Type B pancreatic cell (in vitro differentiated cells): ENCODE measurements at regions not wholly inside any gene's neighbourhood (a gene's known extent, or its start where the extent isn't known, plus 50 kb on each side); places are given as distances from the start of the nearest gene placed in this dataset.

Experiments
- DNase-seq: peaks from one replicate; pipeline ENCODE4 v3.0.0; 2021; ENCODE audit warnings: mixed read lengths; ENCODE audit not compliant: unreplicated experiment; ENCODE audit errors: extremely low spot score
- H3K27ac Mint-ChIP-seq: 2 replicates; pipeline ENCODE4 v1.8.0; 2021; ENCODE audit warnings: mild to moderate bottlenecking, mixed read lengths
- H3K27me3 Mint-ChIP-seq: 2 replicates; pipeline ENCODE4 v1.8.0; 2021; ENCODE audit warnings: mixed read lengths
- H3K36me3 Mint-ChIP-seq: 2 replicates; pipeline ENCODE4 v1.8.0; 2021; ENCODE audit warnings: mixed read lengths
- H3K4me1 Mint-ChIP-seq: one replicate; pipeline ENCODE4 v1.8.0; 2021; ENCODE audit warnings: mixed read lengths; ENCODE audit not compliant: unreplicated experiment
- H3K4me3 Mint-ChIP-seq: 2 replicates; pipeline ENCODE4 v1.8.0; 2021; ENCODE audit warnings: mild to moderate bottlenecking, mixed read lengths
- H3K9me3 Mint-ChIP-seq: 2 replicates; pipeline ENCODE4 v1.8.0; 2021; ENCODE audit warnings: mixed read lengths
- TF ChIP-seq, protein P1 (sequence below): fragments of 200-600 bp; sonication (generic); conservative IDR thresholded peaks from 2 replicates; pipeline ENCODE4 v1.5.0; 2021; ENCODE audit warnings: antibody characterized with exemption, mild to moderate bottlenecking

DNA sequence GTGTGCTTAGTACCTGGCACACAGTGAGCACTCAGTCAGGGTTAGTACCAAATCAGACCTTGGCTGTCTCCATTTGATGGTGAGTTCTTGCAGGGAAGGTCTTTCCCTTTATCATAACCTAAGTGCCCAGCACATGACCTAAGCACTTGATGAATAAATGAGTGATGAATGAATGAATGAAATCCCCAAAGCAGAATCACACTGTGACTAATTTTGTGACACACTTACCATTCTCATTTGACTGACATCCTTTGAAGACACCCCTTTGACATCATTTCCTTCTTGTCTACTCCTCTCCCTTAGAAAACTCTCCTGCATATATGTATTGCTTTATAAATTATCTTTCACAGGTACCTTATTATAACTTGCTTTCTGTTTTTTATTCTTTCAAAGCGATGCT lies 130.2 kb upstream of the ELL2 start:
- no peak overlapping the region for H3K27ac Mint-ChIP-seq
- TF ChIP-seq, protein P1, sequence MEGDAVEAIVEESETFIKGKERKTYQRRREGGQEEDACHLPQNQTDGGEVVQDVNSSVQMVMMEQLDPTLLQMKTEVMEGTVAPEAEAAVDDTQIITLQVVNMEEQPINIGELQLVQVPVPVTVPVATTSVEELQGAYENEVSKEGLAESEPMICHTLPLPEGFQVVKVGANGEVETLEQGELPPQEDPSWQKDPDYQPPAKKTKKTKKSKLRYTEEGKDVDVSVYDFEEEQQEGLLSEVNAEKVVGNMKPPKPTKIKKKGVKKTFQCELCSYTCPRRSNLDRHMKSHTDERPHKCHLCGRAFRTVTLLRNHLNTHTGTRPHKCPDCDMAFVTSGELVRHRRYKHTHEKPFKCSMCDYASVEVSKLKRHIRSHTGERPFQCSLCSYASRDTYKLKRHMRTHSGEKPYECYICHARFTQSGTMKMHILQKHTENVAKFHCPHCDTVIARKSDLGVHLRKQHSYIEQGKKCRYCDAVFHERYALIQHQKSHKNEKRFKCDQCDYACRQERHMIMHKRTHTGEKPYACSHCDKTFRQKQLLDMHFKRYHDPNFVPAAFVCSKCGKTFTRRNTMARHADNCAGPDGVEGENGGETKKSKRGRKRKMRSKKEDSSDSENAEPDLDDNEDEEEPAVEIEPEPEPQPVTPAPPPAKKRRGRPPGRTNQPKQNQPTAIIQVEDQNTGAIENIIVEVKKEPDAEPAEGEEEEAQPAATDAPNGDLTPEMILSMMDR = no peak
- no peak overlapping the region for H3K4me3 Mint-ChIP-seq
- H3K27me3 Mint-ChIP-seq = no peaks in the 10 kb centered on the region
- H3K36me3 Mint-ChIP-seq = no peaks in the 10 kb centered on the region
- no peak for DNase-seq
- H3K4me1 Mint-ChIP-seq = peaks cover 3% of the 10 kb centered on the region
- H3K9me3 Mint-ChIP-seq = no peaks in the 10 kb centered on the region

DNA sequence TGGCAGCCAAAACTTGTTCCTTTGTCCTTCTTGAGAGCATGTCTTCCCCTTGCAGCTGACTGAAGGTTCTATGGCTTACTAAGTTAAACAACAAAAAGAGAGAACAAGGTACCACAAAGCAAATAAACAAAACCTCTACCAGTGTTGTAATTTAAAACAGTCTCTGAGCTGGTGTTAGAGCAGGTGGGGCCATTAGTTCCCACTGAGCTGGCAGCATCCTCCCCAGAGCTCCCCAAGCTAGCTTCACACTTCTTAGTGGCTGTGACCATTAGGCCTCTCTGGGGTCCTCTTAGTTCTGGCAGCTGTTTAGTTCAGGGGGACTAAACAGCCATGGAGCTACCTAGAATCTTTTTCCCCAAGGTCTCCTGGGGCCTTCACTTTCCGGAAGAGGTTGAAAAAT lies 128.6 kb upstream of the ELL2 start:
- H3K4me3 Mint-ChIP-seq = no peak overlapping the region
- no peak overlapping the region for H3K27ac Mint-ChIP-seq
- DNase-seq = no peak
- H3K27me3 Mint-ChIP-seq = no peaks in the 10 kb centered on the region
- peaks cover 3% of the 10 kb centered on the region for H3K4me1 Mint-ChIP-seq
- H3K9me3 Mint-ChIP-seq = no peaks in the 10 kb centered on the region
- TF ChIP-seq, protein P1 = no peak
- H3K36me3 Mint-ChIP-seq = no peaks in the 10 kb centered on the region

DNA sequence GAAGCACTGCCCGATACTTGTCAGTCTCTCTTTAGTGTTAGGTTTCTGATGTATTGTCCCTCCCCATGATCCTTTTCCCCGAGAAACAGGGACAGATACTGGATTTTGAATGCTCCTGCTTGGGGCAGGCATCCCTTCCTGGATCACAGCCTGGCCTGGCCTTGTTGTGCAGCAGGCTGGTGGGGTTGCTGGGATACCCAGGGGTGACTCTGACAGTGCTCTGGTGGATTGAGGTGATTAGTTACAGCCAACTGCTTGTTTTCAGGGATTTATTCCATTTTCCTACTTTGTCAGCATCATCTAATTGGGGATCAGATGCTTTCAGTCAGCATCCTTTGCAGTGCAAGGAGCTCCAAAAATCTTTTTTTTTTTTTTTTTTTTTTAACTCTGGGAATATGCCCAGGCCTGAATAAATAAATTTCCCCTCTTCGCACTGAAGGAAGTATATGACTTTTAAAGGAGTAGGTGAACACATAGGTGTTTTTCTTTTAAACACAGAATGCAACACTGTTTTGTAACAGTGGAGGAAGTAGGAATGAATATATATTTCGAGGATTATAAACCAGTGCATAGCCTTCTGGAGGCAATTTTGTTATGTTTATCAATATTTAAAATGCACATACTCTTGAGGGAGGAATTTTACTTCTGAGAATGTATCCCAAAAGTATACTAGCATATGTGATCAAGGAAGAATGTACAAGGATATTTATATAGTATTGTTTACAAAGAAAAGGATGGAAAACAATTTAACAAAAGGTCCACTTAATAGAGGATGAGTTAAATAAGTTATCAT lies 127.3 kb upstream of the ELL2 start:
- Mint-ChIP-seq H3K4me3 (no peak overlapping the region), H3K36me3 (no peaks in the 10 kb centered on the region), H3K27ac (no peak overlapping the region), H3K27me3 (no peaks in the 10 kb centered on the region), H3K4me1 (peaks cover 3% of the 10 kb centered on the region), H3K9me3 (no peaks in the 10 kb centered on the region)
- no peak for DNase-seq
- TF ChIP-seq, protein P1 = no peak

DNA sequence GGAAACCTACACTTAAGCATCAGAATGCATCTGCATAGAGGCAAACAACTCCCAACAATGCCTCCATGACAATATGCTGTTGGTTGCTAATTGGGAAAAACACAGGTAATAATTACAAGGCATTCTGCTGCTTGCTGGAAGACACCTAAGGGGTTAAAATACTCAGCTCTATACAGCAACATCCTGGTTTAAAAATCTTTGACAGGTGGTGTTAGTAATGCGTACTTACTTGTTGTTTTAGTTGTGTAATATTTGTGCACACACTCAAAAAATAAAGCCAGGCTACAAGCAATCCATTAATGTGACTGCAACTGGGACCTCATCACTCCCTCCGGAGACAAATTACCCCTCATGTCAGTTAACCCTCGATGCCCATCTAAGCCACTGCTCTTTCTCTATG lies 126.3 kb upstream of the ELL2 start:
- Mint-ChIP-seq H3K4me3 (no peak overlapping the region), H3K27me3 (peaks cover 4% of the 10 kb centered on the region), H3K4me1 (peaks cover 6% of the 10 kb centered on the region), H3K36me3 (no peaks in the 10 kb centered on the region), H3K9me3 (no peaks in the 10 kb centered on the region), H3K27ac (no peak overlapping the region)
- TF ChIP-seq, protein P1 = no peak
- no peak for DNase-seq

DNA sequence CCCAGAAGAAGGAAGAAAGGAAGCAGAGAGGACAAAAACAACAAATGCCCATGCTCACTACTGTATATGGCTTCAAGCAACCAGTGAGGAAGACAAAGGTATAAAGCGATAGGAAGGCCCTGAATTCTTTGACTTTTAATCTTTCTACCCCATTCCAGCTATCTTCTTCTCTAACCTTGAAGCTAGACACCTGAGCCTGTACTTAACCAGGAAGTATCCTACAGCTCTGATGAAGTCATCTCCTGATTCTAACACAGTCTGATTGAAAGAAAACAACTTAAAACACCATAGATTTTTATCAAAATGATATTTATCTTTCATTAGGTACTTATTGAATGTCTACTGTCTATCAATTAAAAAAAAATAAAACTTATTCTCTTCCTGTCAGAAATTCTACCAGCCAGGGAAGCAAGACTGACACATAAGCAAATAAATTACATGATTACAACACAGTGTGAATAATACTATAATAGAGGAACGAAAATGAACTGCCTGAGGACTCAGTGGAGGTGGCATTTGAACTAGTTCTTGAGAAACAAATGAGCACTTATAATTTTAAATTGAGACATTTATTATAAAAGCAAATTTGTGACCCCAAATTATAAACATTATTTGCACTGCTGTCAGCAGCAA lies 123.3 kb upstream of the ELL2 start:
- TF ChIP-seq, protein P1 = no peak
- peaks cover 5% of the 10 kb centered on the region for H3K27me3 Mint-ChIP-seq
- no peaks in the 10 kb centered on the region for H3K9me3 Mint-ChIP-seq
- H3K4me3 Mint-ChIP-seq = no peak overlapping the region
- no peak overlapping the region for H3K27ac Mint-ChIP-seq
- no peak for DNase-seq
- H3K36me3 Mint-ChIP-seq = no peaks in the 10 kb centered on the region
- peaks cover 6% of the 10 kb centered on the region for H3K4me1 Mint-ChIP-seq
